GM23248 (cell line): ENCODE measurements at regions not wholly inside any gene's neighbourhood (a gene's known extent, or its start where the extent isn't known, plus 50 kb on each side); places are given as distances from the start of the nearest gene placed in this dataset.
A peak's percentile ranks its signal among the peaks of the same experiment; 100 is the strongest.
"Not testable (repeated sequence)": the region's sequence is repeated elsewhere in the genome, so short reads cannot be mapped to it uniquely, and the experiment has no call there.

Source experiments
- DNase-seq: peaks from one replicate; pipeline ENCODE4 v3.0.0-alpha.2; 2015
- H2AFZ ChIP-seq: fragments of 200-600 bp; sonication (generic); 2 replicates; pipeline ENCODE4 v1.6.1; 2016; ENCODE audit warnings: antibody characterized with exemption
- H3F3A ChIP-seq: fragments of 200-600 bp; sonication (generic); 2 replicates; pipeline ENCODE4 v1.6.1; 2016; ENCODE audit warnings: mild to moderate bottlenecking, antibody characterized with exemption, mixed run types; ENCODE audit not compliant: insufficient read depth
- H3K27ac ChIP-seq: fragments of 200-600 bp; sonication (generic); 2 replicates; pipeline ENCODE4 v1.5.1; 2016; ENCODE audit warnings: mild to moderate bottlenecking
- H3K27me3 ChIP-seq: fragments of 200-600 bp; sonication (generic); replicated peaks from 2 replicates; pipeline ENCODE4 v1.6.1; 2016; ENCODE audit warnings: mild to moderate bottlenecking; ENCODE audit not compliant: insufficient read depth
- H3K36me3 ChIP-seq: fragments of 200-600 bp; sonication (generic); 2 replicates; pipeline ENCODE4 v1.6.1; 2016; ENCODE audit warnings: low read depth, mild to moderate bottlenecking
- H3K4me1 ChIP-seq: fragments of 200-600 bp; sonication (generic); 2 replicates; pipeline ENCODE4 v1.6.1; 2016; ENCODE audit warnings: mild to moderate bottlenecking; ENCODE audit not compliant: insufficient read depth
- H3K4me2 ChIP-seq: fragments of 200-600 bp; sonication (generic); one replicate; pipeline ENCODE4 v1.6.1; 2016; ENCODE audit warnings: mild to moderate bottlenecking; ENCODE audit not compliant: unreplicated experiment
- H3K4me3 ChIP-seq: fragments of 200-600 bp; sonication (generic); 2 replicates; pipeline ENCODE4 v1.5.1; 2016; ENCODE audit warnings: mild to moderate bottlenecking
- H3K79me2 ChIP-seq: fragments of 200-600 bp; sonication (generic); 2 replicates; pipeline ENCODE4 v1.6.1; 2016; ENCODE audit warnings: mild to moderate bottlenecking; ENCODE audit not compliant: insufficient read depth
- H3K9ac ChIP-seq: fragments of 200-600 bp; sonication (generic); 2 replicates; pipeline ENCODE4 v1.6.1; 2016; ENCODE audit warnings: mild to moderate bottlenecking
- H3K9me2 ChIP-seq: fragments of 200-600 bp; sonication (generic); 2 replicates; pipeline ENCODE4 v1.6.1; 2016; ENCODE audit warnings: mixed run types, mild to moderate bottlenecking, moderate library complexity; ENCODE audit not compliant: insufficient read depth
- H3K9me3 ChIP-seq: fragments of 200-600 bp; sonication (generic); one replicate; pipeline ENCODE4 v1.6.1; 2017; ENCODE audit warnings: low read depth
- H4K20me1 ChIP-seq: fragments of 200-600 bp; sonication (generic); 2 replicates; pipeline ENCODE4 v1.6.0; 2016; ENCODE audit not compliant: insufficient read depth
- EZH2 ChIP-seq: fragments of 200-600 bp; sonication (generic); IDR thresholded peaks from 2 replicates; pipeline ENCODE4 v1.6.1; 2018; ENCODE audit warnings: antibody characterized with exemption, mild to moderate bottlenecking; ENCODE audit not compliant: insufficient read depth, poor library complexity, severe bottlenecking
- EZH2phosphoT487 ChIP-seq: fragments of 200-600 bp; sonication (generic); IDR thresholded peaks from 2 replicates; pipeline ENCODE4 v1.6.1; 2018; ENCODE audit warnings: antibody characterized with exemption, moderate library complexity, mild to moderate bottlenecking, low read depth; ENCODE audit not compliant: insufficient read depth
- WGBS, 2 experiments: methylation state at CpG; one replicate each; pipeline ENCODE4 v1.1.6; 2015 to 2017; ENCODE audit warnings: low lambda C conversion rate in 2 of 2, low coverage in 1 of 2; ENCODE audit errors: missing lambda C conversion rate in 2 of 2; 5-methylcytosine and 5-hydroxymethylcytosine counted together
- in situ Hi-C: fragments of 300-500 bp; cut with MboI; formaldehyde crosslinking; loops from 2 replicates; pipeline ENCODE4 v1.15.0; 2020

GRCh38 chr6:23659125-23659524 lies 466.9 kb upstream of the NRSN1 start:
- peak; percentile 9 for DNase-seq
- Histone ChIP-seq H3K27me3 (no peaks in the 10 kb centered on the region), H3K9ac (no peak overlapping the region), H3K27ac (no peak overlapping the region), H3K4me2 (no peak overlapping the region), H3F3A (no peaks in the 10 kb centered on the region), H3K4me3 (no peak overlapping the region), H2AFZ (no peak overlapping the region), H3K9me3 (no peaks in the 10 kb centered on the region), H3K79me2 (no peaks in the 10 kb centered on the region), H4K20me1 (no peaks in the 10 kb centered on the region), H3K36me3 (no peaks in the 10 kb centered on the region), H3K9me2 (no peaks in the 10 kb centered on the region), H3K4me1 (no peaks in the 10 kb centered on the region)
- in situ Hi-C loops = no loop called here
- 0 to 8% methylated on average over 2 of the region's 2 CpGs for WGBS, 2 experiments
- TF ChIP-seq EZH2 (no peak), EZH2phosphoT487 (no peak)

DNA sequence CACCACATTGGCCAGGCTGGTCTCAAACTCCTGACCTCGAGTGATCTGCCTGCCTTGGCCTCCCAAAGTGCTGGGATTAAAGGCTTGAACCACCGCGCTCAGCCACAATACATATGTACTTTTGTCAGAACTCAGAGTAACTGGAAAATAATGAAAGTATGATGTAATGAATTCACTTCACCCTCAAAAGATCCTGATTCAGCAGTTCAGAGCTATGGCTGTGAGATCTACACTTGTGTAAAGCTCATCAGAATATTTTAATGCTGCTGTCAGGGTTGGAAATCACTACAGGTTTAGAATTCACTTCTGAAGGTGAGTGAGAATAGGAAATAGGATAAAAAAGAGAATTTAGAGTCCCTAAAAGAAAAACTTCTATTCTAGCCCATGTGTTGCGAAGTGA lies 464.5 kb upstream of the NRSN1 start:
- Histone ChIP-seq H3F3A (no peaks in the 10 kb centered on the region), H3K4me3 (no peak overlapping the region), H3K79me2 (no peaks in the 10 kb centered on the region), H3K9me3 (no peaks in the 10 kb centered on the region), H3K27me3 (no peaks in the 10 kb centered on the region), H3K9ac (no peak overlapping the region), H3K9me2 (no peaks in the 10 kb centered on the region), H4K20me1 (no peaks in the 10 kb centered on the region), H2AFZ (no peak overlapping the region), H3K36me3 (no peaks in the 10 kb centered on the region), H3K4me2 (no peak overlapping the region), H3K27ac (no peak overlapping the region), H3K4me1 (no peaks in the 10 kb centered on the region)
- in situ Hi-C loops = no loop called here
- WGBS, 2 experiments = 55 to 73% methylated on average over 4 of the region's 4 CpGs
- no peak for DNase-seq
- no peak for TF ChIP-seq EZH2
- no peak for TF ChIP-seq EZH2phosphoT487

DNA sequence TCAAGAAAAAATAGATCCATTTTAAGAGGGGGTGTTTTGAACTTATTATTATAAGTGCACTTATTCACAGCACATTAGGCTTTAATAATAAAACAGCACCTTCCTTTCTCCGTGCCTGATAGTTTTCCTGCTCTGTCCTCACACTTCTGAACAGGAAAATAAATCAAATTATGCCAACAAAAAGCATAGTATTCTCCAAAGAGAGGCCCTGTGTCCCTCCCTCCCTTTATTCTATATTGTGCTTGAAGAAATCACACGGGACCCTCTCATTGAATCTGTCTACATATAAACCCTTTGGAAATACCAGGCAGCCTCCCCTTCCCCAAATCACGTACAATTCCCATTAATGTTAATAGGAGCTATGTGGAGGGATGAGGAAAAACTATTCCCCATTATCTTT lies 462.9 kb upstream of the NRSN1 start:
- in situ Hi-C loops = no loop called here
- Histone ChIP-seq H4K20me1 (no peaks in the 10 kb centered on the region), H3F3A (no peaks in the 10 kb centered on the region), H3K4me1 (no peaks in the 10 kb centered on the region), H3K36me3 (no peaks in the 10 kb centered on the region), H3K9me3 (no peaks in the 10 kb centered on the region), H3K79me2 (no peaks in the 10 kb centered on the region), H2AFZ (no peak overlapping the region), H3K4me3 (no peak overlapping the region), H3K9me2 (no peaks in the 10 kb centered on the region), H3K4me2 (no peak overlapping the region), H3K27me3 (no peaks in the 10 kb centered on the region), H3K9ac (no peak overlapping the region), H3K27ac (no peak overlapping the region)
- WGBS, 2 experiments = 31 to 38% methylated on average over 3 of the region's 3 CpGs
- TF ChIP-seq EZH2 (no peak), EZH2phosphoT487 (no peak)
- DNase-seq = no peak

- 7 to 20% methylated on average over 1 of the region's 1 CpG for WGBS, 2 experiments
- Histone ChIP-seq H3K4me1 (no peaks in the 10 kb centered on the region), H3F3A (no peaks in the 10 kb centered on the region), H3K79me2 (no peaks in the 10 kb centered on the region), H3K4me2 (no peak overlapping the region), H3K9me2 (no peaks in the 10 kb centered on the region), H3K9me3 (no peaks in the 10 kb centered on the region), H3K36me3 (no peaks in the 10 kb centered on the region), H3K4me3 (no peak overlapping the region), H3K9ac (no peak overlapping the region), H2AFZ (no peak overlapping the region), H4K20me1 (no peaks in the 10 kb centered on the region), H3K27ac (no peak overlapping the region), H3K27me3 (no peaks in the 10 kb centered on the region)
- in situ Hi-C loops = no loop called here
- TF ChIP-seq EZH2phosphoT487 = no peak
- no peak for TF ChIP-seq EZH2
- no peak for DNase-seq
Measured at GRCh38 chr6:23663652-23664051, 462.4 kb upstream of the NRSN1 start.

- in situ Hi-C loops, H3K9me2 ChIP-seq: not testable (repeated sequence)
- WGBS, 2 experiments = 58 to 59% methylated on average over 6 of the region's 6 CpGs
Measured at GRCh38 chr6:23665911-23666310, 460.1 kb upstream of the NRSN1 start.

More at GRCh38 chr6:23665911-23666310, 460.1 kb upstream of the NRSN1 start:
- not testable (repeated sequence) for H3K79me2 ChIP-seq, H3K27ac ChIP-seq, H4K20me1 ChIP-seq, H3F3A ChIP-seq, H3K9ac ChIP-seq, DNase-seq, H3K4me1 ChIP-seq, H3K9me3 ChIP-seq, H3K36me3 ChIP-seq, H3K4me2 ChIP-seq, H3K27me3 ChIP-seq, H3K4me3 ChIP-seq, H2AFZ ChIP-seq
